NCI-H345 treated with DMSO at 0.1 percent for 48 hours (cell line): ENCODE measurements at regions not wholly inside any gene's neighbourhood (a gene's known extent, or its start where the extent isn't known, plus 50 kb on each side); places are given as distances from the start of the nearest gene placed in this dataset.

Source experiments
- DNase-seq: peaks from one replicate; lab custom pipeline; 2025; ENCODE audit not compliant: unreplicated experiment; lab: John Stamatoyannopoulos, UW

DNA sequence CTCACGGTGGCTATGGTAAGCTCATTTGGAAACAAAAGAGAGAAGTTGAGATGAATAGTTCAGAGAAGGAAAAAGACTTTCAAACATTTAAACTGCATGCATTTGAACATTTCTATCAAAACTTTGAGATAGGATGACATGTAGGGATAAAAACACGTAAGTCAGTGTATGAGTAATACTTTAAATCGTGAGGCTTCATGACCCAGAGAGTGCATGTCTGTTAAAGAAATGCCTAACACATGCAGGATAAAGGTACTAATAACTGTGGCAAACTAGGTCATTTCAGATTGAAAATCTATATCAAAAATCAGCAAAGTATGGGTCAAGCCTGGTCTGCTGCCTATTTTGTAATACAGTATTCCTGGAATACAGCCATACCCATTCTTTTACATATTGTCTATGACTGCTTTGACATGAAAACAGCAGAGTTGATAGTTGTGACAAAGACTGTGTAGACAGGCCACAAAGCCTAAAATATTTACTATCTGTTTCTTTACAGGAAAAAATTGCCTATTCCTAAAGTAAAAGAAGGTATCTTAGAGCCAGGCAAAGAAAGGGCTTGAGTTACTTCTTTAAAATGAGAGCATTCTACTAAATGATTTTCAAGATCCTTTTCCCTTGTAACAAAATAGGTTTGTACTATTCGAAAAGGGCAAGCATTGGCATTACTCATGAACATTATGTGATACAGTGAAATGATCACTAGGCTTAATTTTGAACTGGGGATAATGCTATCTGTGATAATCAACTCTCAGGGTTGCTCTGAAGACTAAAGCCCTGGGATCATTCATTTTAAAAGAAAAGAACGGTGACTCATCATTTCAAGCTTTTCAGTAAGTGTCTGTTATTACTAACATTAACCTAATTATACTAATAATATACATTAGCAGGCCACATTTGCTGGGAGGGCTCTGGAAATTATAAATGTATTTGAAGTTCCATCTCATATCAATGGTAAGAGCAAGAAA is 185.9 kb downstream of the CRPPA start:
- no peak for DNase-seq

DNA sequence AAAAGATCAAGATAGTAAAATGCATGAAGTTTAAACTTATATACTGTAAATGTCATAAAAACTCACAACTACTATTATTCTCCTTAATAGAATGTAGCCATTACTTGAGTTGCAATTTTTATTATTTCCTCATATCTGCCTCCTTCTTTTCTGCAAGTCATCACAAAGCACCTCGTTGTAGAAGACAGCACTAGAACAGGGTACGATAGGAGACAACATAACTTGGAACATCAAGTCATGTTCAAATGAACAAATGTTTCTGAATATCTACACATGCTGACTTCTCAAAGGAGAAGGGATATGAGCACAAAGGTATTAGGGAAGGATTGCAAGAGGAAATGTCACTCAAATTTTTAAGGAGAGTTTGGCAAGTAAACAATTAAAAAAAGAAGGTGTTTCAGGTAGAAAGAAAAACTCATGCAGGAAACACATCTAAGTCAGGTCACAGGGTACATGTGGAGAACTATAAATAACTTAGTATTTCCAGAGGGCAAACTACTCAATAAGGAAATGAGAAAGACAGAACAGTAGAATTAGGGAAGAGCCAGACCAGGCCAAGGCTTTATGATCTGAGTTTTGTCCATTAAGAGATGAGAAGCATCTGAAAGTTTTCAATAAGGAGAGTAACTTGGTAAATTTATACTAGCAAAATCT is 186.7 kb downstream of the CRPPA start:
- DNase-seq, result no peak

DNA sequence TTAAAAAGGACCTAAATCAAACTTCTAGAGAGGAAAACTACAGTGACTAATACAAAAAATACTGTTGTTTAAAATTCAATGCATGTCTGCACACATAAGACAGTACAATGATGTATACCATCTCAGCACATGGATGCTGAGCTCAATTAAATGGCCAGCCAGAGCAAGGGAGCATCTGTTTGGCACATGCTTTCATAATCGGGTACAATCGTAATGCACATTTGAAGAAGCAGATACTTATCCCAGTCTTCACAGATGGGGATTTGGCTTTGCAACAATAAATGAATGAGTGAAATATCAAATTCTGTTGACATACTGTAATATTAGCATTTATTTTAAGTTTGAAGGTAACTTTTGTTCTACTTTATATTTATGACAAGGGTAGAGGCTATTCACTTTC is 187.8 kb downstream of the CRPPA start:
- DNase-seq, result no peak

DNA sequence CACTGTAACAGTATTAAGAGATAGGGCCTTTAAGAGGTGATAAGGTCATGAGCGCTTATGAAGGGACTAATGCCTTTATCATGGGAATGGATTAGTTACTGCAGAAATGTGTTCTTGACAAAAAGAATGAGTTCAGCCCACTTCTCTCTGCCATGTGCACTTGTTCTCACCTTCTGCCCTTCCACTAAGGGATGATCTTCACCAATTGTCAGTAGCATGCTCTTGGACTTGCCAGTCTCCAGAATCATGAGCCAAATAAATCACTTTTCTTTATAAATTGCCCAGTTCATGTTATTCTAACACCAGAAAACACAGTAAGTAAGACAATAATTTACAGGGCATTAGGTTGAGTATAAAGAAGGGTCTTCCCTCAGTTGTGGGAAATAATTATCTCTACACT is 189.1 kb downstream of the CRPPA start:
- no peak for DNase-seq

DNA sequence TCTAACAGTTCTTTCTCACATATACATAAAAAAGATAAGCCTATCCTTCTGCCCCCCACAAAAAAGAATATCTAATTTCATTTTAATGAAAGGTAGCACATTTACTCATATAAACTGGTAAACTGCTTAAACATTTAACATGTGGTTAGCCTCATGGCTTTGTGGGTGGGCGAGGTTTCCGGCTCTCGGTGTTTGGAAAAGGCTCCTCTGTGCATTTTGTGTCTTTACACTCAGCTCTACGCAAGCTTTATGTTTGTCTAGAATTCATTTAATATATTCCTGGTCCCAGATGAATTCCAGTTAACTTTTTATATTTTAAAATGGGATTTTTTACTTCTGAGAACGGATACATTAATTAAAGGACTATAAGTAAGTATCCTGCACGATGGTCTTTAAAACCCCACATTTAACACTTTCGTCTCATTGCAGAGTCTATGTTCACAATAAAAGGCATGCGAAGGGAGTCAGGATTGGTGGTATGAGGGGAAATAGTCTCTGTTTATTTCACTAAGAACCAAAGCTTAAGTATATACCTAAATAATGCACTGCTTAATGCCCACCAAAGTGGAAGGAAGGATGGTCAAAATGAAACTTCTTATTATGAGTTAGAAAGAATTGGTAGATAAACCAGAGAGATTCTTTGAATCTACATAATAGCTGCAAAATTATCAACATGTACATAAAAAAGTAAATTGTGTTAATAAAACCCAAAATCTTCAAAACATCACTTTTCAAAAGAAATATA is 197.2 kb downstream of the CRPPA start:
- no peak for DNase-seq

DNA sequence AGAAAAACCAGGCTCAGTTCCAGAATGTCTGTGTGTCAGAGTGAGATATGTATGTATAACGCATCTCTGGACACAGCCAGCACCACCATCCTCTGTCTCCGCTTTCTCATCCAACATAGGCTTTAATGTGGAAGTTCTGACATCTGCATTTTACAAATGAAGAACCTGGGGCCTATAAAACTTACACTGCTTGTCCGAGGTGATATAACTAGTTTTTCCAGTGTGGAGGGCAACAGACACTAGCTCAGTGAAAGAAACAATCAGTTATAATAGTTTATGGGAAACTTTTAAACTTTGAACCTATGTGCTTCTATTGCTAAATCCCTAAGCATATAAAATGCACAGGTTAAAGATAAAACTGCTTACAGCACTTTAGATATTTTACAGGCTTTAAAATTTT is 208.7 kb downstream of the CRPPA start:
- DNase-seq, result no peak

DNA sequence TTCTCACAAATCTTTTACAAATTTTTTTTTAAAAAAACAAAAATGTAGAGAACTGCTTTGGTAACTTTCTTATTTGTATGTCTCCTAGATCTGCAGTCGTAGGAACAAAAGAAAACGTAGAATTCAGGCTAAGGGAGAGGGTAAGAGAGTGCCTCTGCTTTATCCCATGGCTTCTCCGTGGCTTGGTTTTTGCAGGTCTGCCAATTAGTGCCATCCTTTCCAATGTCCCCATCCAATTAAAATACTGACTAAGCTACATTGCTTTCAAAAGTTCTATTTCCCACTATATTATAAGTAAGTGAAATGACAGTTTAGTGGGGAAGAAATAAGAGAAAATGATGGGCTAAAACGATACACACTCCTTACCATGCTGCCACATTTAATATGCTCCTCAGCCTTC is 209.3 kb downstream of the CRPPA start:
- no peak for DNase-seq

DNA sequence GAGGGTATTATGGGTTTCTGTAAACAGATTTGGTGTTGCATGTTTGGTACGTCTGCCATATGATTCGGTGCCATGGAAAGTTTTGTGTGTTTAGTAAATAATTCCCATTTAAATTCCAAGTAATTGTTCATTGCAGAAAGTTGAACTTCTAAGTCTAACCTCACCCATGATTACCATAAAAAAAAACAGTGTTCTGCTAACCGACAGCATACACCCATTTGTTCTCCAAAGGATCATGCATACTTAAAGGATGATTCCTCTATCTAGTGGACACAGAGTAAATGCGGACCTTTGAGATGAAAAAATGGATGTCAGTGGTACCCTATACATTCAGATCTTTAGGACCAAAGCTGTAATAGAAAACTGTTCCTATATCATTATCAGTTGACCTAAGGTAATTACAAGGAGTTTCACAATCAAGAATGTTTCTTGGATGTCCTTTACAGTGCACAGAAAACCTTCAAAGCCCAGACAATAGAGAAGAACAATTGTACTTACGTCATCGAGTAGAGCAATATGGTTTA is 209.9 kb downstream of the CRPPA start:
- no peak for DNase-seq

DNA sequence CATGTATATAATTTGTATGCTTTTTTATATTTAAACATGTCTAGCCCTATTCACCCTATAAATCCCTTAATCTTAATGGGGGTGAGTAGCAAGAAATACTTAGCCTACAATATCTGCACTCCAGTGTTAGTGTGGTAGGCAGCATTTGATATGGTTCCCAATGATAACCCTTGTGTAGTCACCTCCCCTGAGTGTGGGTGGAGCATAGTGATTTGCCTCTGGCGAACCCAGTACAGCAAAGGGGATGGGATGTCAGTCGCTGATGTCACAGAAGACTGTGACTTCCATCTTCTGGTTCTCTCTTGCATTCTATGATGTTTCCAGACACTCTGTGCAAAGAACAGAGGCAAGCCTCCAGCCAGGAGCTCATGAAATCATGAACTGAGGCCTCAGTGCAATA is 211.2 kb downstream of the CRPPA start:
- DNase-seq, result no peak

DNA sequence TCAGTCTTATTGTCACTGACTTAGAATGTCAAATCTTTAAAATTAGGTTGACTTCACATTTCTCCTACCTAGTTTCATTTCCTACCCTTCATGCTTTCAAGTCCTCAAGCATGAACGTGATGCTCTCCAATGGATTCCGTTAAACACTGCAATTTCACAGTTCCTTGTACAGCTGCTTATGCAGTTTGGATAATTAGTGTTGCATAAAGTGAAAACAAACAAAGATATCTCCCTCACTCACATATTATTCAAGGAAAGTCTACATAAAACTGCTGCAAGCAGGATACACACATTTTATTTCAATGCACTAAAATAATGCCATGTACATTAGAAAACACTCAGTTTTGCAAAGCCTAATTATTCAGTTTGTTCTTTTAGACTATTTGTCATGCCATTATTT is 214.0 kb downstream of the CRPPA start:
- DNase-seq, result no peak

DNA sequence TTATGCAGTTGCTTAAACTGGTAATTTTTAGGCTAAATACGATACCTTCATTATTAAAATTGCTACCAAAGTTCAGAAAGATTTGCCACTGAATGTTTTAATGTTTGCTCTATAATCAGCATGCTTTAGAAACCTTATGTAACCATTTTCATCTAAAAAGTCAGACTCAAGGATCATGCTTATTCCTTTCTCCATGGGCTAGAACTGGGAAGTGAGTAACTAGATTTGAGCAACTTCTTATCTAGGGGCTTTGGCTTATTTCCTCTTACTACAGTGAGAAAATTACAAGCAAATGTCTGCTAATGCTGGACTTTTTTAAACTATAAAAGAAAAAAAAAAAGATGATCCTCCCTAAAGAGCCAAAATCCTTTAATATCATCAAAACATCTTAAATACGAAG is 215.9 kb downstream of the CRPPA start:
- DNase-seq, result no peak

DNA sequence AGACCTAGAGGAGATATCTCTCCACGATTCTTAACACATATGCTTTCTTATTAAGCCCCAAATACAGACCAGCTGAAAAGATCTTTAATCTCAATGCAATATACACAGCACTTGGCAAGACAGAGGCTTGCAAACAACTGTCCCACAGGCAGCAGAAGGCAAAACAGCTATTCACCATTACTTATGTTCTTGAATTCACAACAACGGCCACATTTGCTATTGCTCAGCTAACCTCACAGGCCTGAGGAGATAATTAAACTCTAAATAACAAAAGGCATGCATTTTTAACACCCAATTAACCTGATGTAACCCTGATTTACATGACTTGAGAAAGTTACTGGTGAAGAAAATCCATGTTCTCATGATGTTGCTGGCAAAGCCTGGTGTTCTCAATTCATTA is 216.4 kb downstream of the CRPPA start:
- no peak for DNase-seq

DNA sequence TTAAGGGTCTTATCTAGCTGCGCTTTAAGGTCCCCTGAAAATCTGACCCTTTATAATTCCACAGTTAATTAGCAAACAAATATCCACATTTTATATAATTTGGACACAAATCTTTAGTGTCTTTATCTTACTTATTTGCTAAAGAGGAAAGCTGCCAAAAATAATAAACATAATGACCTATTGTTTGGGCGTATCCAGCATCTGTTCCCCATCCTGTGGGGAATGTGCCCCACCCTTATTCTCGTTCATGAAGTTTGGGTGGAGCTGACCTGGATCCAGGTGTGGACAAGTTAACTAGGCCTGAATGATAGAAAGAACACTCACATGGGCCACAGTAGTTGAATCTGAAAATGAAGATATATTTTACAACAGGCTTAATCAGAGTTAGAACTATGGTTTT is 218.3 kb downstream of the CRPPA start:
- no peak for DNase-seq

DNA sequence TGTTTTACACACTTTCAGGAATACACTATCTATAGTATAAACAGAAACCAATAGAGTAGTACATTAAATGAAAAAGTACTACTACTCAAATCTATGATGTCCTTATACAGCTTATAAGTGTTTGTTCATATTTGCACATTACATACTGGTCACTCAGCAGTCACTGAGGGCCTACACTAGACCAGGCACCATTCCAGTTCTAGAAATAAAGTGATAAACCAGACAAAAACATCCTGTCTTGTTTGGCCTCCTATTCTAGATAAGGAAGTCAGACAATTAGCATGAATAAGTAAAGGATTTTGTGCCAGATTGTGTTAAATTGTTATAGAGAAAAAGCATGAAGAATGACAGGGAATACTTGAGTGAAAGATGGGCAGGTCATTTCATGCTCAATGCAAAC is 219.0 kb downstream of the CRPPA start:
- no peak for DNase-seq

DNA sequence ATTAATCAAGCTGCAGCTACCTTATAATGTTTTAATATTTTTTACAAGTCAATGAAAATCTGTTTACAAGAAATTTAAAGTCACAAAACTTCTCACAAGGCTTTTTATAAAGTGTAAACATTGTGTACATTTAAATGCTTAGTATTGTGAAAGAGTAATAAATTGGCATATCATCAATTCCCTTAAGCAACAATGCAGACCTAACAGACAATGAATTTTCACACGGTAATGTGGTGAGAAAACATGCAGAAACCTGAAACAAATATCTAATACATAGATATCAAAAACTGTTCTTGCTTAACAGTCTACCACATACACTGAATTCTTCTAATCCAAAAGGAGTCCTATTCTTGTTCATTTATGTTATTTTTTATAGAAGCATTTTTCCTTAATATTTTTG is 220.7 kb downstream of the CRPPA start:
- DNase-seq, result no peak

DNA sequence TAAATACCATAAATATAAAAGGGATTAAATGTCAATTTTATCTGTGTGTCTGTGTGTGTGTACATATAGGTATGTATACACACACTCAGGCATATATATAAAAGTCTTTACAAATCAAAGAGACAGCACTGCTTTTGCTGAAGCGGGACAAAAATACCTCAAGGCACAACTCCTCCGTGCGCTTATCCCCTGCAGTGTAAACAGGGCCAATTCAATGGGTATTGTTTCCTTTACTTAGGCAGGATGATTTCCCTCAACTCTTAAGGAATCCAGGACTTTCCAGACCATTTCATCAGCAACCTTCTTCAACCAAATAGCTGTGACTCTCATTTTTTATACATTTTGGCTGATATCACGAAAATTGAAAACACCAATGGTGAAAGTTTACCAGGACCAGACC is 227.7 kb downstream of the CRPPA start:
- DNase-seq, result no peak

DNA sequence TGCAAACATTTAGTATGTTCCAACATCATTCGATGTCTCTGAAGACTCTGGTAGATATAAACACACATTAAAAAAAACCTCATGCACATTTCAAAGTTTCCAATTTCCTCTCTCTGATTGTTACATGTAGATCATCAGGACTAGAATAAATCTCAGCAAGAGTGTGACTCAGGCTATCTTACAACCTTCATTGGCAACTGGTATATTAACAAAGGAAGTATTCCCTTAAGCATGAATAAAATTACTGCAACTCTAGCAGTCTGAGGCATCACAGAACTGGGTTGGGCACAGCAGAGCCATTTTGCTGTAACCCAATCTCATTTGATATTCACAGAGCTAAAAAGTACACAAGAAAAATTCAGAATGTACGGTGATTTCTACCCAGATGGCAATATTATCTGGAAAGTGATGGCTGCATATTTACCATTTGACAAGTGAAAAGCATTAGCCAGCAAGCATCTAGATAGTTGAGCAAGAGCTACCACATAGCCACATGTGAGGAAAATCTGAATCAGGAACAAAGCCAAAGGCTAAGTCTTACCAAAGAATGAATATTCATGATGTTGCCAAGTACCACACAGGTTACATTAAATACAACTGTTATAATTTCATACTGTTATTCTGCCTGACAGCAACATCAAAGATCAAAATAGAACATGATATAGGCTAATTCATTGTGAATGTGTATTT is 232.2 kb downstream of the CRPPA start:
- DNase-seq, result no peak

DNA sequence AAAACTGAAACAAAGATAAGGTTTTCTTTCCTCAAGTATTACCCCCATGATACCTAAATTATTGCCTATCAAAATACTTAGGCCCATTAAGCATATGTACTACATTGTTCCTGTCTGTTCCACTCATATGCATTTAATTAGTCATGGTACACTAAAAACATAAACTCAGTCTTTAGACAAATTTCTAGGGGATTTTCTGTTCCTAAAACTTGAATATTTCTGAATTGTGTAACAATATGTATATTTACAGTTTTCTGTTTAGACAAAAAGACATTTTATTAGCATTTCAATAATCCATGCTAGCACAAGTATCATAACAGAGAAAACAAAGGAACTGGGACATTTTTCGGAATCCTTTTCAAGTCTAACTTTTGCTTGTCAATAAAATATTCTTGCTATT is 234.2 kb downstream of the CRPPA start:
- DNase-seq, result no peak

DNA sequence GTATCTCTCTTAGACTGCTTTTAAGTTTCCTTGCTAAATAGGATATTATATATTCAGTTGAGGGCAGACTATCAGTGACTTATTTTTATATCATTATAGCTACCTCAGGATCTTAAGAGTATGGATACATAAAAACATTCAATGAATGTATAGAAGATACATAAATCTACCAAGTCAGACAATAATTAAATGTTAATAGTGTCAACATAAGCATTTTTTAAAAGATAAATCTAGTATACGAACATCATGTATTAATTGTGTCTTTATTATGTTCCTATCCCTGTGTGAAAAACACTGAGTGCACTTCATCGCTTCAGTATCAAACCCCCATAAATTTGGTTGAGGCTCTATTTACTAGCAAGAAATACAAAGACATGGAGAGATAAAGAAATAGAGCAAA is 242.8 kb downstream of the CRPPA start:
- no peak for DNase-seq

DNA sequence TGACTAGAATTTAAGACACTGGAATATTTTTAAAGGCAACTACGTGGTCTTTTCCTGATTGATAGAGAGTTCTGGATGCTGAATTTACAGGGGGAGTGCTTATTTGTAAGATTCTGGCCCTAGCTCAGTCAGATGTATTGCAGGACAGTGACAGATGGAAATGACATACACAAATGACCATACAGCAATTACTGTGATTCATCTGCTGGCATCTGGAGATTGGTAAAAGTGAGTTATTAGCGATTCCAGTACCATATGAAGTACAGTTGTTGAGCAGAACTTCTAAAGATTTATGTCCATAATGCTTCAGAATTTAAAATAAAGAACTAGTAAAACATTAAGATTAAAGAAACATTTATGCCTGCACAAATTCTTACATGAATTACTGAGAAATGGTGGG is 243.2 kb downstream of the CRPPA start:
- no peak for DNase-seq

DNA sequence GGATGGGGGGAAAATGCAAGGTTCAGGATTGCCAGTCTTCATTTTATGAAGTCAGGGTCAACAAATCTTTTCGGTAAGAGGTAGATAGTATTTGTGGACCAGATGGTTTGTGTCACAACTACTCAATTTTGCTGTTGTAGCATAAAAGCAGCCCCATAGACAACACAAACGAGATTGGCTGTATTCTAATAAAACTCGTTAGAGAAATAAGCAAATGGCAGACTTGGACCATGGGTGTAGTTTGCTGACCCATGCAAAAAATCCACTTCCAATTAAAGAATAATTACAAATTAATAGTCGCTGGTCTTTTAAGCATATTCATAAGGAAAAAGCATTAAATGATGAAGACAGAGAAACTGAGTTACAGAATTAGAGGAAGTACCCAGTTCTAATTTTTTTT is 247.1 kb downstream of the CRPPA start:
- no peak for DNase-seq
